Psoas muscle (tissue), 7 donors: ENCODE measurements at regions not wholly inside any gene's neighbourhood (a gene's known extent, or its start where the extent isn't known, plus 50 kb on each side); places are given as distances from the start of the nearest gene placed in this dataset.
"Not testable (repeated sequence)": the region's sequence is repeated elsewhere in the genome, so short reads cannot be mapped to it uniquely, and the experiment has no call there.

ENCODE experiments used
- ATAC-seq, 4 donors: fragments of 200-7000 bp; cut with Tn5 transposase; one replicate each; pipeline ENCODE4 v1.9.1; 2020; ENCODE audit warnings: moderate library complexity in 3 of 4, mild to moderate bottlenecking in 2 of 4
- DNase-seq, 2 donors: peaks; one replicate each; pipeline ENCODE4 v3.0.0-alpha.2; 2020
- H3K27ac ChIP-seq: fragments of 200-600 bp; one replicate; pipeline ENCODE4 v1.8.0; 2022
- H3K27me3 ChIP-seq, 3 donors: fragments of 200-600 bp in 1 of 3; one replicate each; pipeline versions ENCODE4 v1.6.1 to v1.8.0; 2013 to 2022; ENCODE audit warnings: low read length in 2 of 3, mild to moderate bottlenecking in 2 of 3, moderate library complexity in 1 of 3; ENCODE audit not compliant: insufficient read depth in 3 of 3
- H3K36me3 ChIP-seq, 2 donors: fragments of 200-600 bp in 1 of 2; one replicate each; pipeline versions ENCODE4 v1.6.1 to v1.8.0; 2013 to 2022; ENCODE audit warnings: low read depth in 1 of 2, mild to moderate bottlenecking in 1 of 2, moderate library complexity in 1 of 2; ENCODE audit not compliant: insufficient read depth in 1 of 2
- H3K4me1 ChIP-seq: fragments of 200-600 bp; one replicate; pipeline ENCODE4 v1.8.0; 2022
- H3K4me3 ChIP-seq: fragments of 200-600 bp; one replicate; pipeline ENCODE4 v1.8.0; 2022; ENCODE audit warnings: mild to moderate bottlenecking
- H3K9me3 ChIP-seq: fragments of 200-600 bp; one replicate; pipeline ENCODE4 v1.8.0; 2022
- WGBS, 3 donors: extraction: QIAGEN DNeasy Blood & Tissue Kit; methylation state at CpG; one replicate each; pipeline versions ENCODE4 v1.1.6 to v1.1.7; 2013; 5-methylcytosine and 5-hydroxymethylcytosine counted together
- intact Hi-C, 2 donors: fragments of 100-400 bp; cut with DNase I; formaldehyde crosslinking; loops; one replicate each; pipeline versions ENCODE4 v1.11.0 to v1.14.2; 2022
- TF ChIP-seq, protein P1 (sequence below): fragments of 200-600 bp; IDR thresholded peaks from one replicate; pipeline ENCODE4 v1.8.0; 2022; ENCODE audit warnings: antibody characterized with exemption
- donor health status: healthy with polysubstance abuse.
- donor health status: DM: no; HTN: no; CAD: no; lungs with moderate emphysema.
- donor health status: Bipolar disorder and iron deficiency.
- donor health status: healthy.
- donor health status: DM: yes; HTN: yes; CAD: no.
- donor health status: DM: no; HTN: no; CAD: no.
- donor health status: DM: yes; HTN: yes; CAD: no.

DNA sequence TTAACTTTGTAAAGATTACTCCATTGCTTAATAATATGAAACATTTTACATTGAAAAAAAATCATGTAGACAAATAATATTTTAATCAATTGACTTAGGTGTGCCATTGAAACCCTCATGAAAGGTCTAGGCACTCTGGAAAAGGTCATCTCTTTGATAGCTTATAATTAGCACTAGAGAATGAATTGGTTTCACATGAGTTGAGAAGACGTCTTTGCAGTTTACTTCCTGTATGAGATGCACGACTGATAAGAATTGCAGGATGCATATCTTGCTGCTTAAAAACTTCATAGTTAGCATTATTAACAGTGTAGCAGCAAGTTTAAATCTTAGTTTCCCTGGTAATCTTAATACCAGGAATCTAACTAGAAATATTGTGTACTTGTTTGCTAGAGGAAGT is 614.2 kb upstream of the COBL start:
- no peak for DNase-seq
- peaks cover 3% of the 10 kb centered on the region for H3K9me3 ChIP-seq
- no peaks in the 10 kb centered on the region for H3K27me3 ChIP-seq
- WGBS, 3 donors: 45 to 57% (median 47%) methylated on average over 2 of the region's 2 CpGs
- no peaks in the 10 kb centered on the region for H3K4me1 ChIP-seq
- H3K4me3 ChIP-seq: no peak overlapping the region
- no peak overlapping the region for H3K27ac ChIP-seq
- ATAC-seq: no peak
- intact Hi-C loops: no loop called here
- H3K36me3 ChIP-seq: no peaks in the 10 kb centered on the region
- TF ChIP-seq, protein P1, sequence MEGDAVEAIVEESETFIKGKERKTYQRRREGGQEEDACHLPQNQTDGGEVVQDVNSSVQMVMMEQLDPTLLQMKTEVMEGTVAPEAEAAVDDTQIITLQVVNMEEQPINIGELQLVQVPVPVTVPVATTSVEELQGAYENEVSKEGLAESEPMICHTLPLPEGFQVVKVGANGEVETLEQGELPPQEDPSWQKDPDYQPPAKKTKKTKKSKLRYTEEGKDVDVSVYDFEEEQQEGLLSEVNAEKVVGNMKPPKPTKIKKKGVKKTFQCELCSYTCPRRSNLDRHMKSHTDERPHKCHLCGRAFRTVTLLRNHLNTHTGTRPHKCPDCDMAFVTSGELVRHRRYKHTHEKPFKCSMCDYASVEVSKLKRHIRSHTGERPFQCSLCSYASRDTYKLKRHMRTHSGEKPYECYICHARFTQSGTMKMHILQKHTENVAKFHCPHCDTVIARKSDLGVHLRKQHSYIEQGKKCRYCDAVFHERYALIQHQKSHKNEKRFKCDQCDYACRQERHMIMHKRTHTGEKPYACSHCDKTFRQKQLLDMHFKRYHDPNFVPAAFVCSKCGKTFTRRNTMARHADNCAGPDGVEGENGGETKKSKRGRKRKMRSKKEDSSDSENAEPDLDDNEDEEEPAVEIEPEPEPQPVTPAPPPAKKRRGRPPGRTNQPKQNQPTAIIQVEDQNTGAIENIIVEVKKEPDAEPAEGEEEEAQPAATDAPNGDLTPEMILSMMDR: no peak

- Histone ChIP-seq H3K9me3 (no peaks in the 10 kb centered on the region), H3K27ac (no peak overlapping the region), H3K36me3 (no peaks in the 10 kb centered on the region), H3K27me3 (no peaks in the 10 kb centered on the region), H3K4me1 (no peaks in the 10 kb centered on the region), H3K4me3 (no peak overlapping the region)
- DNase-seq: no peak
- 47 to 48% (median 48%) methylated on average over 2 of the region's 2 CpGs for WGBS, 3 donors
- TF ChIP-seq, protein P1: no peak
- ATAC-seq: no peak
- intact Hi-C loops: no loop called here
Observed at GRCh38 chr7:51929818-51930217, 613.2 kb upstream of the COBL start.

GRCh38 chr7:51927738-51928137 is 611.1 kb upstream of the COBL start:
- Histone ChIP-seq H3K4me1 (no peaks in the 10 kb centered on the region), H3K36me3 (no peaks in the 10 kb centered on the region), H3K4me3 (no peak overlapping the region), H3K27ac (no peak overlapping the region), H3K9me3 (no peaks in the 10 kb centered on the region), H3K27me3 (no peaks in the 10 kb centered on the region)
- DNase-seq: no peak
- 77 to 80% (median 77%) methylated on average over 6 of the region's 6 CpGs for WGBS, 3 donors
- intact Hi-C loops: no loop called here
- TF ChIP-seq, protein P1: no peak
- ATAC-seq: no peak

DNA sequence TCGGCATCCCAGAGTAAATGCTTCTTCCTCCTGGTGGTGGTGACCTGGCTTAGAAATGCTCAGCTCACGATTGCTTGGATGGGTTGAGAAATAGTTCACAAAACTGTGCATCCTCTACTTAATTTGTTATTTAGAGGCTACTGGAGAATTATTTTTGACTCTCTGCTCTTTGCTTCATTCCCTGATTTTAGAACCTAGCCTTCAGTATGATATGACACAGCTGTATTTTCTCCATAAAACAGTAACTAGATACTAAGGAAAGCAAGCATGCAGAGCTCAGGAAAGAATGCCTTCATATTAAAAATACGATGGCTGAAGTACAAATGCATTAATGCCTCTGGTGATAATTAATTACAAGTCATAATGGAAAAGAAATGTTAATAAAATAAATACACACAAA is 602.0 kb upstream of the COBL start:
- Histone ChIP-seq H3K27me3 (no peaks in the 10 kb centered on the region), H3K4me1 (no peaks in the 10 kb centered on the region), H3K27ac (no peak overlapping the region), H3K4me3 (no peak overlapping the region), H3K36me3 (no peaks in the 10 kb centered on the region), H3K9me3 (no peaks in the 10 kb centered on the region)
- intact Hi-C loops: no loop called here
- ATAC-seq (no peak), DNase-seq (no peak)
- TF ChIP-seq, protein P1: no peak
- 57 to 70% (median 70%) methylated on average over 3 of the region's 3 CpGs for WGBS, 3 donors

- ATAC-seq: no peak
Observed at GRCh38 chr7:51901489-51901840, 584.9 kb upstream of the COBL start.

DNA sequence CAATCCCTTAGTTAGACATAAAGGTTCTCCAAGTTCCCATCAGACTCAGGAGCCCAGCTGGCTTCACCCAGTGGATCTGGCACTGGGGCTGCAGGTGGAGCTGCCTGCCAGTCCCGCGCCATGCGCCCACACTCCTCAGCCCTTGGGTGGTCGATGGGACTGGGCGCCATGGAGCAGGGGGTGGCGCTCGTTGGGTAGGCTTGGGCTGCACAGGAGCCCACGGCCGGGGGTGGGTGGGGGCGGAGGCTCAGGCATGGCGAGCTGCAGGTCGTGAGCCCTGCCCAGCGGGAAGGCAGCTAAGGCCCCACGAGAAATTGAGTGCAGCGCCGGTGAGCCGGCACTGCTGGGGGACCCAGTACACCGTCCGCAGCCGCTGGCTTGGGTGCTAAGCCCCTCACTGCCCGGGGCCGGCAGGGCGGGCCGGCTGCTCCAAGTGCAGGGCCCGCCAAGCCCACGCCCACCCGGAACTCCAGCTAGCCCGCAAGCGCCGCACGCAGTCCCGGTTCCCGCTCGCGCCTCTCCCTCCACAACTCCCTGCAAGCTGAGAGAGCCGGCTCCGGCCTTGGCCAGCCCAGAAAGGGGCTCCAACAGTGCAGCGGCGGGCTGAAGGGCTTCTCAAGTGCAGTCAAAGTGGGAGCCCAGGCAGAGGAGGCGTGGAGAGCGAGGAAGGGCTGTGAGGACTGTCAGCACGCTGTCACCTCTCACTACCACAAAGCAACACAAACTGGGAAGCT is 584.3 kb upstream of the COBL start:
- DNase-seq, H3K4me3 ChIP-seq, H3K9me3 ChIP-seq, ATAC-seq, intact Hi-C loops, H3K4me1 ChIP-seq, H3K27me3 ChIP-seq, H3K27ac ChIP-seq, H3K36me3 ChIP-seq: not testable (repeated sequence)
- 94 to 98% (median 97%) methylated on average over 35 to 42 of the region's 42 CpGs for WGBS, 3 donors

More at GRCh38 chr7:51901489-51901840, 584.9 kb upstream of the COBL start:
- Histone ChIP-seq H3K9me3 (no peaks in the 10 kb centered on the region), H3K27ac (no peak overlapping the region), H3K4me3 (no peak overlapping the region), H3K27me3 (no peaks in the 10 kb centered on the region), H3K36me3 (no peaks in the 10 kb centered on the region), H3K4me1 (no peaks in the 10 kb centered on the region)
- TF ChIP-seq, protein P1: no peak
- intact Hi-C loops: no loop called here
- DNase-seq: no peak
- 88 to 91% (median 89%) methylated on average over 11 to 13 of the region's 13 CpGs for WGBS, 3 donors
